ENCODE measurements at regions not wholly inside any gene's neighbourhood (a gene's known extent, or its start where the extent isn't known, plus 50 kb on each side); places are given as distances from the start of the nearest gene placed in this dataset.

DNA sequence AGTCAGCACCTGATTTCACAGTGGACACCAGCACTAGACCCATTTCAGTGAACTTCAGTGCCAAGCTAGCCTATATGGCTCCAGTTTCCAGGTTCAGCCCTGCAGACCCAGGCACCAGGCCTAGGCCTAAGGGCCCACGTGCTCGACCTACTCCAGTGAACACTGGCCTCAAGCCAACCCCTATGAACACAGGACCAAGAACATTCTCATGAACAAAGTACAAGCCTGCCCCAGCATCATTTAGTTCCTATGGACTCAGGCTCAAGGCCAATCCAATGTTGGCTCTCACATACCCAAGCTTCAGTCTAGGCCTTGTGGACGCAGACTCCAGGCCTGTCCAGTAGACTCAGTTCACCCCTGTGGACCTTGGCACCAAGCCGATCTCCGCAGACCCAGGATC is 385.5 kb downstream of the DHX35 start:
- TF ChIP-seq EZH2 (IDR thresholded peaks at IDR 0.05; ENCODE audit: insufficient read depth, poor library complexity, severe bottlenecking) = no peak
- no peak for TF ChIP-seq EZH2phosphoT487 (IDR thresholded peaks at IDR 0.05; ENCODE audit: insufficient read depth, low read depth)
